ENCODE measurements at regions not wholly inside any gene's neighbourhood (a gene's known extent, or its start where the extent isn't known, plus 50 kb on each side); places are given as distances from the start of the nearest gene placed in this dataset.

DNA sequence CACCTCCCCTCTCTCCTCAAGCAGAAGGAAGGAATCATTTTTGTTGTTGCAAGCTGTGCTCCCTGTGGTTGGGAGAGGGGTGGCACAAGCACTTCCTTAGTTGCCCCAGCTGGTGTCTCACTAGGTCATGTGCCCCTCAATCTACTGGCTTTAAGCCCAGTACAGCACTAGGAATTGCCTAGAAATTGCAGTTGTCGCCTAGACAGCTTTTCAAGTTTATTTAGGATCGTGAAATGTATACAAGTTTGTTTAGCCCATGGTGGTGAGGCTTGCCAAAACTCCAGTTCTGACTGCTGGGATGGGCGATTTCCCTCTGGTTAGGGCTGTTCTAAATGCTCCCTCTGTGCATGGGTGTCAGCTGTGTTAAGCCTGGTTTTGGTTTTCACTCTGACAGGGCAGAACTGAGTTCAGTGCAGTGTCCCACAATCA lies 126.8 kb upstream of the ZNF644 start:
- TF ChIP-seq, protein P1, sequence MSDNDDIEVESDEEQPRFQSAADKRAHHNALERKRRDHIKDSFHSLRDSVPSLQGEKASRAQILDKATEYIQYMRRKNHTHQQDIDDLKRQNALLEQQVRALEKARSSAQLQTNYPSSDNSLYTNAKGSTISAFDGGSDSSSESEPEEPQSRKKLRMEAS (IDR thresholded peaks at IDR 0.05; ENCODE audit: low read depth, low read length) = peak; percentile 46; the same call in 1 of the 2 replicates
- TF ChIP-seq, protein P2, sequence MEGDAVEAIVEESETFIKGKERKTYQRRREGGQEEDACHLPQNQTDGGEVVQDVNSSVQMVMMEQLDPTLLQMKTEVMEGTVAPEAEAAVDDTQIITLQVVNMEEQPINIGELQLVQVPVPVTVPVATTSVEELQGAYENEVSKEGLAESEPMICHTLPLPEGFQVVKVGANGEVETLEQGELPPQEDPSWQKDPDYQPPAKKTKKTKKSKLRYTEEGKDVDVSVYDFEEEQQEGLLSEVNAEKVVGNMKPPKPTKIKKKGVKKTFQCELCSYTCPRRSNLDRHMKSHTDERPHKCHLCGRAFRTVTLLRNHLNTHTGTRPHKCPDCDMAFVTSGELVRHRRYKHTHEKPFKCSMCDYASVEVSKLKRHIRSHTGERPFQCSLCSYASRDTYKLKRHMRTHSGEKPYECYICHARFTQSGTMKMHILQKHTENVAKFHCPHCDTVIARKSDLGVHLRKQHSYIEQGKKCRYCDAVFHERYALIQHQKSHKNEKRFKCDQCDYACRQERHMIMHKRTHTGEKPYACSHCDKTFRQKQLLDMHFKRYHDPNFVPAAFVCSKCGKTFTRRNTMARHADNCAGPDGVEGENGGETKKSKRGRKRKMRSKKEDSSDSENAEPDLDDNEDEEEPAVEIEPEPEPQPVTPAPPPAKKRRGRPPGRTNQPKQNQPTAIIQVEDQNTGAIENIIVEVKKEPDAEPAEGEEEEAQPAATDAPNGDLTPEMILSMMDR (IDR thresholded peaks at IDR 0.05; ENCODE audit: low read depth, low read length) = no peak
- no peak overlapping the region for H3K4me3 ChIP-seq (ENCODE audit: low read depth, low read length)
- no peak for DNase-seq (ENCODE audit: low read depth)

DNA sequence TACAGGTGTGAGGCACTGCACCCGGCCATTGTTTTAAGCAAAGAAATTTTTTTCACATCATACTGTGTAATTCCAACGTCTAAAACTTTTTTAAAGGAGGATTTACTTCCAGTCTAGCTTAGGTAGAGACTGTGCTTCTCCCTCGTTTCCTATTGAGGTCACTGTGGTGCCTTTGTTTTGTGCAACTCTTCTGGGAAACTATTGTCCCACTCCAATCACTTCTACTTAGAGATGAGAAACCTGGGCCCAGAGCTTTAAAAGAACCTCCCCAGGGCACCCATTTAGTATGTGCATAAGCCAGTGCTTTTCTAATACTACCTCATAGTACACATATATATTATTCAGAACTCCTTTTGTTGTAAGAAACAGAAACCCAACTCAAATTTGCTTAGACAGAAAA lies 120.0 kb upstream of the ZNF644 start:
- TF ChIP-seq, protein P2 (IDR thresholded peaks at IDR 0.05; ENCODE audit: low read depth, low read length) = no peak
- TF ChIP-seq POLR2A (IDR thresholded peaks at IDR 0.05; ENCODE audit: extremely low read depth, insufficient read length) (no peak), MYC (IDR thresholded peaks at IDR 0.05; ENCODE audit: low read depth, low read length) (no peak)
- TF ChIP-seq, protein P1 (IDR thresholded peaks at IDR 0.05; ENCODE audit: low read depth, low read length) = no peak
- H3K4me3 ChIP-seq (ENCODE audit: low read depth, low read length) = no peak overlapping the region
- no peak for DNase-seq (ENCODE audit: low read depth)

DNA sequence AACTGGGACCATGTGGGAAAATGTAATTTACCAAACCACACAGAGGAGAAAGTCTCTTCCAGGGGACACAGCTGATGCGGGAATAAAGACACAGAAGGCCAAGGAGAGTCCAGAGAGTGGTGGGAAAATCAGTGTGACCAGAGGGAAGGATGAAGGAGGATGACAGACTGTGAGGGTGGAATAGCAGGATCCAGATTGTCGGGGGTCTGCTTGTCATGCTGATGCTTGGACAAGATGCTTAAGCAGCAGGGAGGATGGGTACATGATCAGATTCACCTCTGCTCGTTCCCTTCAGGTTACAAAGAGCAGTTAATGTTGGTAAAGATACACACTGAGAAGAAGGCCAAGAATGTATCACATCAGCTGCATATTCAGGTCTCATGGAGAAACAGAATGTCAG lies 117.1 kb upstream of the ZNF644 start:
- TF ChIP-seq, protein P2 (IDR thresholded peaks at IDR 0.05; ENCODE audit: low read depth, low read length) = no peak
- TF ChIP-seq, protein P1 (IDR thresholded peaks at IDR 0.05; ENCODE audit: low read depth, low read length) = no peak
- TF ChIP-seq POLR2A (IDR thresholded peaks at IDR 0.05; ENCODE audit: extremely low read depth, insufficient read length) = no peak
- TF ChIP-seq MYC (IDR thresholded peaks at IDR 0.05; ENCODE audit: low read depth, low read length) = no peak

DNA sequence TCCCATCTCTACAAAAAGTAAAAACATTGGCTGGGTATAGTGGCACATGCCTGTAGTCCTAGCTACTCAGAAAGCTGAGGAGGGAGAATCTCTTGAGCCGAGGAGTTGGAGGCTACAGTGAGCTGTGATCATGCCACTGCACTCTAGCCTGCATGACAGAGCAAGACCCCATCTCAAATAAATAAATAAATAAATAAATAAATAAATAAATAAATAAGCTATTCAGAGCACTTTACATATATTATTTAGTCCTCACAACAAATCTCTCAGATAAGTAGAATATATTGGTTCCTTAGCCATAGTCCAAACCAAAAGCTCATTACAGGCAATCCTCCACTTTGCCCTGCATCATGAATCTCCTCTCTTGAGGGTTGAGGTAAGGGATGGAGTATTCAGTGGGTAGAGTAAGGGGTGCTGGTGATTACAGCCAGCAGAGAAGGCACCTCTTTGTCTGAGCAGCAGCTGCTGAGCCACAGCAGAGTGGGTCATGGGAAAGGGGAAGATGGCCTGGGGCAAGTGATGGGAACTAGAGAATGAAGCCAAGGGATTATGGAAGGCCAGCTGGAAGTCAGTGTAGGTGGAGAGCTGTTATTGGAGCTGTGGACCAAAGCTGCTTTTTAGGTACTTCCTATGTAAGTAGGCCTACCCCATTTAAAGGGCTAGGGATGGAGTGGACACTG lies 115.5 kb upstream of the ZNF644 start:
- H3K4me3 ChIP-seq (ENCODE audit: low read depth, low read length) = no peak overlapping the region
- DNase-seq (ENCODE audit: low read depth) = no peak
- TF ChIP-seq, protein P1 (IDR thresholded peaks at IDR 0.05; ENCODE audit: low read depth, low read length) = no peak
- no peak for TF ChIP-seq POLR2A (IDR thresholded peaks at IDR 0.05; ENCODE audit: extremely low read depth, insufficient read length)
- TF ChIP-seq, protein P2 (IDR thresholded peaks at IDR 0.05; ENCODE audit: low read depth, low read length) = no peak
- no peak for TF ChIP-seq MYC (IDR thresholded peaks at IDR 0.05; ENCODE audit: low read depth, low read length)

More for the DNA sequence above, 117.1 kb upstream of the ZNF644 start:
- H3K4me3 ChIP-seq (ENCODE audit: low read depth, low read length) = no peak overlapping the region
- DNase-seq (ENCODE audit: low read depth) = no peak

DNA sequence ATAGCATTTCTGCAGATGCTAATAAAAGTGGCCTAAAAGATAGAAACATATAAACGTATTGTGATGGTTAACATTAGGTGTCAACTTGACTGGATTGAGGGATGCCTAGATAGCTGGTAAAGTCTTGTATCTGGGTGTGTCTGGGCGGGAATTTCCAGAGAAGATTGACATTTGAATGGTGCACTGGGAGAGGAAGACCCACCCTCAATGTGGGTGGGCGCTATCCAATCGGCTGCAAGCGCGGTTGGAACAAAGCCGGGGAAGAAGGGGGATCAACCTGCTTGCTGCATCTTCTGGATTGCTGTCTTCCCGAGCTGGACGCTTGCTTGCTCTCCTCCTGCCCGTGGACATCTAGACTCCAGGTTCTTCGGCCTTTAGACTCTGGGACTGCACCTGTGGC lies 114.0 kb upstream of the ZNF644 start:
- H3K4me3 ChIP-seq (ENCODE audit: low read depth, low read length) = no peak overlapping the region
- TF ChIP-seq MYC (IDR thresholded peaks at IDR 0.05; ENCODE audit: low read depth, low read length) (no peak), POLR2A (IDR thresholded peaks at IDR 0.05; ENCODE audit: extremely low read depth, insufficient read length) (no peak)
- TF ChIP-seq, protein P1 (IDR thresholded peaks at IDR 0.05; ENCODE audit: low read depth, low read length) = no peak
- TF ChIP-seq, protein P2 (IDR thresholded peaks at IDR 0.05; ENCODE audit: low read depth, low read length) = no peak
- no peak for DNase-seq (ENCODE audit: low read depth)
